ENCODE measurements at regions not wholly inside any gene's neighbourhood (a gene's known extent, or its start where the extent isn't known, plus 50 kb on each side); places are given as distances from the start of the nearest gene placed in this dataset.

- no peak for TF ChIP-seq POLR2AphosphoS5 (IDR thresholded peaks at IDR 0.05; ENCODE audit: low read depth, low read length)
- TF ChIP-seq FOXP2 (optimal IDR thresholded peaks at IDR 0.05; ENCODE audit: borderline replicate concordance, extremely low read depth, extremely low read length, insufficient read depth), result no peak
- TF ChIP-seq SIN3A (IDR thresholded peaks at IDR 0.05; ENCODE audit: borderline replicate concordance, insufficient read depth, low read length), result no peak
- TF ChIP-seq TAF1 (IDR thresholded peaks at IDR 0.05; ENCODE audit: borderline replicate concordance, insufficient read depth, low read length), result no peak
- TF ChIP-seq REST (IDR thresholded peaks at IDR 0.05; ENCODE audit: insufficient read depth in 1 of 2, low read depth in 2 of 2, low read length in 2 of 2), result no peak
Observed at GRCh38 chr6:166750108-166750793, 123.2 kb upstream of the RPS6KA2 start.

GRCh38 chr6:166749666-166750065 is 122.6 kb upstream of the RPS6KA2 start:
- TF ChIP-seq POLR2AphosphoS5 (IDR thresholded peaks at IDR 0.05; ENCODE audit: low read depth, low read length) (no peak), FOXP2 (optimal IDR thresholded peaks at IDR 0.05; ENCODE audit: borderline replicate concordance, extremely low read depth, extremely low read length, insufficient read depth) (no peak)

- TF ChIP-seq REST (IDR thresholded peaks at IDR 0.05; ENCODE audit: insufficient read depth in 1 of 2, low read depth in 2 of 2, low read length in 2 of 2) (no peak), POLR2AphosphoS5 (IDR thresholded peaks at IDR 0.05; ENCODE audit: low read depth, low read length) (no peak), TAF1 (IDR thresholded peaks at IDR 0.05; ENCODE audit: borderline replicate concordance, insufficient read depth, low read length) (no peak), SIN3A (IDR thresholded peaks at IDR 0.05; ENCODE audit: borderline replicate concordance, insufficient read depth, low read length) (no peak), FOXP2 (optimal IDR thresholded peaks at IDR 0.05; ENCODE audit: borderline replicate concordance, extremely low read depth, extremely low read length, insufficient read depth) (no peak)
Observed at GRCh38 chr6:166747644-166748595, 120.9 kb upstream of the RPS6KA2 start.

- TF ChIP-seq POLR2AphosphoS5 (IDR thresholded peaks at IDR 0.05; ENCODE audit: low read depth, low read length) (no peak), SIN3A (IDR thresholded peaks at IDR 0.05; ENCODE audit: borderline replicate concordance, insufficient read depth, low read length) (no peak), TAF1 (IDR thresholded peaks at IDR 0.05; ENCODE audit: borderline replicate concordance, insufficient read depth, low read length) (no peak), REST (IDR thresholded peaks at IDR 0.05; ENCODE audit: insufficient read depth in 1 of 2, low read depth in 2 of 2, low read length in 2 of 2) (no peak), FOXP2 (optimal IDR thresholded peaks at IDR 0.05; ENCODE audit: borderline replicate concordance, extremely low read depth, extremely low read length, insufficient read depth) (no peak)
Observed at GRCh38 chr6:166745801-166746668, 119.0 kb upstream of the RPS6KA2 start.

All from PFSK-1 (cell line).